ENCODE measurements at regions not wholly inside any gene's neighbourhood (a gene's known extent, or its start where the extent isn't known, plus 50 kb on each side); places are given as distances from the start of the nearest gene placed in this dataset.

- H3K4me1 ChIP-seq (ENCODE audit: insufficient read depth, low read length) = no peaks in the 10 kb centered on the region
- no peak for ATAC-seq (ENCODE audit: insufficient read depth, low read depth)
- H3K4me2 ChIP-seq (ENCODE audit: insufficient read depth, low read length) = no peak overlapping the region
- H3K79me2 ChIP-seq (ENCODE audit: insufficient read depth, low read length) = no peaks in the 10 kb centered on the region
- no peak overlapping the region for H2AFZ ChIP-seq (ENCODE audit: low read depth, low read length)
- H3K27me3 ChIP-seq (ENCODE audit: insufficient read depth, low read length, poor library complexity) = no peaks in the 10 kb centered on the region
- H3K27ac ChIP-seq (ENCODE audit: low read length) = no peak overlapping the region
- no peak overlapping the region for H3K4me3 ChIP-seq (ENCODE audit: low read depth in 1 of 2, low read length in 2 of 2)
- H3K9me3 ChIP-seq (ENCODE audit: insufficient read depth, low read length, severe bottlenecking) = no peaks in the 10 kb centered on the region
- no peak overlapping the region for H3K9ac ChIP-seq (ENCODE audit: low read depth, low read length)
- no peaks in the 10 kb centered on the region for H3K36me3 ChIP-seq (ENCODE audit: insufficient read depth, low read length)
- H4K20me1 ChIP-seq (ENCODE audit: insufficient read depth, low read length) = no peaks in the 10 kb centered on the region
- TF ChIP-seq CTCF (IDR thresholded peaks at IDR 0.05; ENCODE audit: borderline replicate concordance, extremely low read depth, low read length, poor library complexity, severe bottlenecking) (no peak), EZH2 (IDR thresholded peaks at IDR 0.05; ENCODE audit: borderline replicate concordance, low read depth, low read length, severe bottlenecking) (no peak)
- no peak for DNase-seq
Measured at GRCh38 chr2:22958308-22958707, 426.7 kb upstream of the KLHL29 start.

- no peaks in the 10 kb centered on the region for H3K4me1 ChIP-seq (ENCODE audit: insufficient read depth, low read length)
- H2AFZ ChIP-seq (ENCODE audit: low read depth, low read length) = no peak overlapping the region
- no peaks in the 10 kb centered on the region for H3K27me3 ChIP-seq (ENCODE audit: insufficient read depth, low read length, poor library complexity)
- no peaks in the 10 kb centered on the region for H3K36me3 ChIP-seq (ENCODE audit: insufficient read depth, low read length)
- H3K79me2 ChIP-seq (ENCODE audit: insufficient read depth, low read length) = no peaks in the 10 kb centered on the region
- no peak overlapping the region for H3K9ac ChIP-seq (ENCODE audit: low read depth, low read length)
- H4K20me1 ChIP-seq (ENCODE audit: insufficient read depth, low read length) = no peaks in the 10 kb centered on the region
- H3K27ac ChIP-seq (ENCODE audit: low read length) = no peak overlapping the region
- H3K9me3 ChIP-seq (ENCODE audit: insufficient read depth, low read length, severe bottlenecking) = no peaks in the 10 kb centered on the region
- ATAC-seq (ENCODE audit: insufficient read depth, low read depth) = no peak
- TF ChIP-seq EZH2 (IDR thresholded peaks at IDR 0.05; ENCODE audit: borderline replicate concordance, low read depth, low read length, severe bottlenecking) (no peak), CTCF (IDR thresholded peaks at IDR 0.05; ENCODE audit: borderline replicate concordance, extremely low read depth, low read length, poor library complexity, severe bottlenecking) (no peak)
- H3K4me2 ChIP-seq (ENCODE audit: insufficient read depth, low read length) = no peak overlapping the region
- no peak for DNase-seq
- H3K4me3 ChIP-seq (ENCODE audit: low read depth in 1 of 2, low read length in 2 of 2) = no peak overlapping the region
Measured at GRCh38 chr2:22967756-22968155, 417.2 kb upstream of the KLHL29 start.

DNA sequence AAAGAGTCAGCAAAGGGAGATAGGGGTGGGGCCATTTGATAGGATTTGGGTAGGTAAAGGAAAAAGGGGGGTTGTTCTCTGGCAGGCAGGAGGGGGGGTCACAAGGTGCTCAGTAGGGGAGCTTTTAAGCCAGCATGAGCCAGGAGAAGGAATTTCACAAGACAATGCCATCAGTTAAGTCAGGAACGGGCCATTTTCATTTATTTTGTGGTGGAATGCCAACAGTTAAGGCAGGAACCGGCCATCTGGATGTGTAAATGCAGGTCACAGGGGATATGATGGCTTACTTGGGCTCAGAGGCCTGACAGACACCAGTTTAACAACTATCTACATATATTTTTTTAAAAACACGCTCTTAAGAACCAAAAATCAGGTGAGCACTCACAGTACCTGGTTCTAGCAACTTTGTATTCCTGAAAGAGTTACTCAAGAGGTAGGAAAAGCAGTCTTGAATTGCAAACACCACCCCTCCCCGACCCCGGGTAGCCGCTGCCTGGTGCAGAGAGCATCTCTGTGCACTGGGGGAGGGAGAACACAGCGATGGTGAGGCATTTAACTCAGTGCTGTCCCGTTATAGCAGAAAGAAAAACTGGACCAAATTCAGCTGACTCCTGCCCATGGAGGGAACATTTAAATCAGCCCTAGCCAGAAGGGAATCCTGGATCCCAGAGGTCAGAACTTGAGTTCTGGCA, 414.5 kb upstream of the KLHL29 start:
- no peak overlapping the region for H3K9ac ChIP-seq (ENCODE audit: low read depth, low read length)
- H4K20me1 ChIP-seq (ENCODE audit: insufficient read depth, low read length) = no peaks in the 10 kb centered on the region
- H3K4me1 ChIP-seq (ENCODE audit: insufficient read depth, low read length) = no peaks in the 10 kb centered on the region
- TF ChIP-seq EZH2 (IDR thresholded peaks at IDR 0.05; ENCODE audit: borderline replicate concordance, low read depth, low read length, severe bottlenecking) (no peak), CTCF (IDR thresholded peaks at IDR 0.05; ENCODE audit: borderline replicate concordance, extremely low read depth, low read length, poor library complexity, severe bottlenecking) (no peak)
- H3K4me2 ChIP-seq (ENCODE audit: insufficient read depth, low read length) = no peak overlapping the region
- no peaks in the 10 kb centered on the region for H3K9me3 ChIP-seq (ENCODE audit: insufficient read depth, low read length, severe bottlenecking)
- DNase-seq (no peak), ATAC-seq (ENCODE audit: insufficient read depth, low read depth) (no peak)
- H3K27me3 ChIP-seq (ENCODE audit: insufficient read depth, low read length, poor library complexity) = no peaks in the 10 kb centered on the region
- no peak overlapping the region for H3K27ac ChIP-seq (ENCODE audit: low read length)
- H2AFZ ChIP-seq (ENCODE audit: low read depth, low read length) = no peak overlapping the region
- H3K36me3 ChIP-seq (ENCODE audit: insufficient read depth, low read length) = no peaks in the 10 kb centered on the region
- H3K79me2 ChIP-seq (ENCODE audit: insufficient read depth, low read length) = no peaks in the 10 kb centered on the region
- no peak overlapping the region for H3K4me3 ChIP-seq (ENCODE audit: low read depth in 1 of 2, low read length in 2 of 2)

Measured in DND-41 (cell line).